ENCODE measurements at regions not wholly inside any gene's neighbourhood (a gene's known extent, or its start where the extent isn't known, plus 50 kb on each side); places are given as distances from the start of the nearest gene placed in this dataset.
"Not testable (repeated sequence)": the region's sequence is repeated elsewhere in the genome, so short reads cannot be mapped to it uniquely, and the experiment has no call there.

- no peak for DNase-seq
These were observed 120.0 kb upstream of the EGFR start for GRCh38 chr7:54898659-54899340.

- no peak for DNase-seq
These were observed 117.0 kb upstream of the EGFR start for GRCh38 chr7:54901840-54902239.

GRCh38 chr7:54904130-54904529 is 114.7 kb upstream of the EGFR start:
- no peak for DNase-seq

GRCh38 chr7:54904986-54905385 is 113.8 kb upstream of the EGFR start:
- no peak for DNase-seq

GRCh38 chr7:54906963-54907362 is 111.9 kb upstream of the EGFR start:
- DNase-seq = no peak

GRCh38 chr7:54907981-54908380 is 110.8 kb upstream of the EGFR start:
- DNase-seq = no peak

GRCh38 chr7:54908760-54909438 is 109.9 kb upstream of the EGFR start:
- no peak for DNase-seq

- DNase-seq = no peak
These were observed 102.8 kb upstream of the EGFR start for GRCh38 chr7:54915870-54916598.

GRCh38 chr7:54917613-54918391 is 101.0 kb upstream of the EGFR start:
- DNase-seq = no peak

GRCh38 chr7:54921116-54921515 is 97.7 kb upstream of the EGFR start:
- DNase-seq = no peak

GRCh38 chr7:54931532-54931931 is 87.3 kb upstream of the EGFR start:
- DNase-seq = no peak

GRCh38 chr7:54932818-54933543 is 85.8 kb upstream of the EGFR start:
- DNase-seq = no peak

GRCh38 chr7:54933643-54934042 is 85.2 kb upstream of the EGFR start:
- DNase-seq = no peak

GRCh38 chr7:54940748-54941147 is 78.1 kb upstream of the EGFR start:
- DNase-seq = no peak

GRCh38 chr7:54944179-54944578 is 74.6 kb upstream of the EGFR start:
- DNase-seq = no peak

GRCh38 chr7:54946271-54946670 is 72.5 kb upstream of the EGFR start:
- no peak for DNase-seq

- no peak for DNase-seq
These were observed 72.1 kb upstream of the EGFR start for GRCh38 chr7:54946764-54947163.

- no peak for DNase-seq
These were observed 71.6 kb upstream of the EGFR start for GRCh38 chr7:54947266-54947665.

GRCh38 chr7:54949514-54949913 is 69.3 kb upstream of the EGFR start:
- DNase-seq = not testable (repeated sequence)

GRCh38 chr7:54955296-54955695 is 63.5 kb upstream of the EGFR start:
- no peak for DNase-seq

- no peak for DNase-seq
These were observed 63.0 kb upstream of the EGFR start for GRCh38 chr7:54955696-54956420.

GRCh38 chr7:54956865-54957264 is 62.0 kb upstream of the EGFR start:
- no peak for DNase-seq

Measured in suppressor macrophage (primary cell).